Neuronal stem cell (in vitro differentiated cells): ENCODE measurements at regions not wholly inside any gene's neighbourhood (a gene's known extent, or its start where the extent isn't known, plus 50 kb on each side); places are given as distances from the start of the nearest gene placed in this dataset.

Experiments used
- DNase-seq: peaks from one replicate; pipeline ENCODE4 v3.0.0-alpha.2; 2013; ENCODE audit warnings: low spot score
- H2AFZ ChIP-seq: one replicate; pipeline ENCODE4 v1.6.1; 2013; ENCODE audit warnings: mild to moderate bottlenecking, low read length, inconsistent platforms
- H2AK5ac ChIP-seq: 2 replicates; pipeline ENCODE4 v1.6.1; 2013; ENCODE audit warnings: low read depth, mild to moderate bottlenecking, inconsistent platforms, low read length, moderate library complexity, mixed read lengths
- H2BK120ac ChIP-seq: 2 replicates; pipeline ENCODE4 v1.6.1; 2013; ENCODE audit warnings: low read depth, mild to moderate bottlenecking, inconsistent platforms, low read length, moderate library complexity, mixed read lengths
- H2BK12ac ChIP-seq: one replicate; pipeline ENCODE4 v1.6.1; 2013; ENCODE audit warnings: low read length, inconsistent platforms
- H2BK15ac ChIP-seq: 2 replicates; pipeline ENCODE4 v1.6.1; 2013; ENCODE audit warnings: mild to moderate bottlenecking, low read length, inconsistent platforms, mixed read lengths
- H2BK5ac ChIP-seq: one replicate; pipeline ENCODE4 v1.6.1; 2013; ENCODE audit warnings: inconsistent platforms, mild to moderate bottlenecking, low read length, moderate library complexity
- H3K14ac ChIP-seq: one replicate; pipeline ENCODE4 v1.6.1; 2013; ENCODE audit warnings: low read length, inconsistent platforms
- H3K18ac ChIP-seq: 2 replicates; pipeline ENCODE4 v1.6.1; 2013; ENCODE audit warnings: low read length, inconsistent platforms
- H3K23ac ChIP-seq: 2 replicates; pipeline ENCODE4 v1.6.1; 2013; ENCODE audit warnings: low read depth, mild to moderate bottlenecking, mixed read lengths, low read length, inconsistent platforms; ENCODE audit not compliant: poor library complexity
- H3K27ac ChIP-seq: replicated peaks from 3 replicates; pipeline ENCODE4 v1.5.1; 2013; ENCODE audit warnings: low read length, inconsistent platforms
- H3K27me3 ChIP-seq, 3 experiments: 2 replicates each; pipeline ENCODE4 v1.6.1; 2013; ENCODE audit warnings: low read length in 3 of 3, mild to moderate bottlenecking in 2 of 3, inconsistent platforms in 1 of 3, low read depth in 1 of 3, mixed read lengths in 1 of 3, moderate library complexity in 1 of 3; ENCODE audit not compliant: control insufficient read depth in 3 of 3, insufficient read depth in 3 of 3
- H3K36me3 ChIP-seq, 2 donors: replicated peaks in 1 of 2; 2 replicates each; pipeline ENCODE4 v1.6.1; 2013; ENCODE audit warnings: low read length in 2 of 2; ENCODE audit not compliant: control insufficient read depth in 2 of 2, insufficient read depth in 2 of 2
- H3K4ac ChIP-seq: 2 replicates; pipeline ENCODE4 v1.6.1; 2013; ENCODE audit warnings: inconsistent platforms, mild to moderate bottlenecking, low read length, moderate library complexity
- H3K4me1 ChIP-seq, 2 donors: 1 replicate in 1 of 2; 2 replicates in 1 of 2; pipeline ENCODE4 v1.6.1; 2013; ENCODE audit warnings: low read length in 2 of 2, low read depth in 1 of 2; ENCODE audit not compliant: control insufficient read depth in 2 of 2, insufficient read depth in 1 of 2
- H3K4me2 ChIP-seq: one replicate; pipeline ENCODE4 v1.6.1; 2013; ENCODE audit warnings: mild to moderate bottlenecking, low read length, inconsistent platforms; ENCODE audit not compliant: insufficient read depth, poor library complexity, severe bottlenecking
- H3K4me3 ChIP-seq, 2 donors: 2 replicates each; pipeline ENCODE4 v1.5.1; 2013; ENCODE audit warnings: low read length in 2 of 2, mild to moderate bottlenecking in 2 of 2, inconsistent platforms in 1 of 2, moderate library complexity in 1 of 2
- H3K79me1 ChIP-seq: one replicate; pipeline ENCODE4 v1.6.1; 2013; ENCODE audit warnings: low read depth, mild to moderate bottlenecking, inconsistent platforms, low read length, moderate library complexity
- H3K9ac ChIP-seq: one replicate; pipeline ENCODE4 v1.6.1; 2013; ENCODE audit warnings: mild to moderate bottlenecking, low read depth, low read length, inconsistent platforms; ENCODE audit not compliant: poor library complexity
- H3K9me3 ChIP-seq, 2 donors: replicated peaks in 1 of 2; 2 replicates each; pipeline versions ENCODE3 to v1.6.1; 2013; ENCODE audit warnings: low read length in 2 of 2, mild to moderate bottlenecking in 2 of 2, inconsistent platforms in 1 of 2, low read depth in 1 of 2, mixed read lengths in 1 of 2, moderate library complexity in 1 of 2; ENCODE audit not compliant: control insufficient read depth in 2 of 2, insufficient read depth in 1 of 2
- H4K8ac ChIP-seq: one replicate; pipeline ENCODE4 v1.6.1; 2013; ENCODE audit warnings: low read depth, mild to moderate bottlenecking, inconsistent platforms, low read length, moderate library complexity
- H4K91ac ChIP-seq: one replicate; pipeline ENCODE4 v1.6.1; 2013; ENCODE audit warnings: low read length, low read depth, mild to moderate bottlenecking, inconsistent platforms; ENCODE audit not compliant: poor library complexity
- WGBS, 2 donors: extraction: QIAGEN DNeasy Blood & Tissue Kit; methylation state at CpG; one replicate each; pipeline ENCODE4 v1.1.7; 2013; ENCODE audit warnings: missing lambda C conversion rate in 2 of 2, mixed read lengths in 1 of 2; ENCODE audit not compliant: insufficient read length in 2 of 2, insufficient replicate concordance in 1 of 2; ENCODE audit errors: extremely low coverage in 2 of 2; 5-methylcytosine and 5-hydroxymethylcytosine counted together

DNA sequence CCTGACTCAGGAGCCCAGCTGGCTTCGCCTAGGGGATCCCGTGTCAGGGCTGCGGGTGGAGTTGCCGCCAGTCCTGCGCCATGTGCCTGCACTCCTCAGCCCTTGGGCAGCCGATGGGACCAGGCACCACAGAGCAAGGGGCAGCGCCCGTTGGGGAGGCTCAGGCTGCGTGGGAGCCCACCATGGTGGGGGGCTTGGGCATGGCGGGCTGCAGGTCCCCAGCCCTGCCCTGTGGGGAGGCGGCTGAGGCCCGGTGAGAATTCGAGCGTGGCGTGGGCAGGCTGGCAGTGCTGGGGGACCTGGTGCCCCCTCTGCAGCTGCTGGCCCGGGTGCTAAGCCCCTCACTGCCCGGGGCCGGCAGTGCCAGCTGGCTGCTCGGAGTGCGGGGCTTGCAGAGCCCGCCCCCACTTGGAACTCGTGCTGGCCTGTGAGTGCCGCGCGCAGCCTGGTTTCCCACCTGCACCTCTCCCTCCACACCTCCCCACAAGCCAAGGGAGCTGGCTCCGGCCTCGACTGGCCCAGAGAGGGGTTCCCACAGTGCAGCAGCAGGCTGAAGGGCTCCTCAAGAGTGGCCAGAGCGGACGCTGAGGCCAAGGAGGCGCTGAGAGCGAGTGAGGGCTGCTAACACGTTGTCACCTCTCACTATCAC lies 135.1 kb upstream of the SEL1L start:
- H3K4ac ChIP-seq: no peak overlapping the region
- H2AFZ ChIP-seq: no peak overlapping the region
- no peak overlapping the region for H3K18ac ChIP-seq
- H2BK15ac ChIP-seq: no peak overlapping the region
- H3K27ac ChIP-seq: no peak overlapping the region
- H3K9me3 ChIP-seq: no peaks in the 10 kb centered on the region
- H3K36me3 ChIP-seq: no peaks in the 10 kb centered on the region
- no CpG with 5 or more reads among the region's 32 CpGs for WGBS, 2 donors
- H3K4me3 ChIP-seq: no peak overlapping the region
- no peak overlapping the region for H3K14ac ChIP-seq
- no peak overlapping the region for H2AK5ac ChIP-seq
- no peak overlapping the region for H4K8ac ChIP-seq
- H3K23ac ChIP-seq: no peak overlapping the region
- no peak overlapping the region for H3K4me2 ChIP-seq
- no peaks in the 10 kb centered on the region for H3K79me1 ChIP-seq
- no peak overlapping the region for H2BK12ac ChIP-seq
- no peak overlapping the region for H4K91ac ChIP-seq
- H3K9ac ChIP-seq: peak overlapping the region; percentile 21
- H2BK5ac ChIP-seq: no peak overlapping the region
- H2BK120ac ChIP-seq: no peak overlapping the region
- H3K4me1 ChIP-seq: no peaks in the 10 kb centered on the region
- no peak for DNase-seq
- H3K27me3 ChIP-seq: no peaks in the 10 kb centered on the region

DNA sequence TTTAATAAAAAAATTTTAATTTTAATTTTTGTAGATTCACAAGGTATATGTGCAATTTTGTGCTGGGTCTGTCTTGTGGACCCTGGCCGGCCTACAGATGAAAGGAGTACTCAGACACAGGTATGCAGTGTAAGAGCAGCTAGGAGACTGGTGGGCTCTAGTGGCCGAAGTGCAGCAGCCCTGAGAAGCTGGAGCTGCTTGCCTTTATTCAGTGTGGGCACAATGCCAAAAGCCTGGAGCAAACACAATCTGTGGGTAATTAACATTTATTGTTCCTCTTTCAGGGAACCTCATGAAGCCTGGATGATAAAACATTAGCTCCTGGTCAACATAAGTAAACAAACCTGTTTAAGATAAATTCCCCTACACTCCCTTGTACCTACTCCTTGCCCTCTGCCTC lies 135.7 kb upstream of the SEL1L start:
- Histone ChIP-seq H3K27me3 (no peaks in the 10 kb centered on the region), H2BK12ac (no peak overlapping the region), H2BK120ac (no peak overlapping the region), H3K27ac (no peak overlapping the region), H2AFZ (no peak overlapping the region), H3K9me3 (no peaks in the 10 kb centered on the region), H2AK5ac (no peak overlapping the region), H3K18ac (no peak overlapping the region), H3K36me3 (no peaks in the 10 kb centered on the region), H2BK5ac (no peak overlapping the region), H3K4me1 (no peaks in the 10 kb centered on the region), H2BK15ac (no peak overlapping the region), H3K23ac (no peak overlapping the region), H4K91ac (no peak overlapping the region), H3K4me3 (no peak overlapping the region), H3K4me2 (no peak overlapping the region), H3K79me1 (no peaks in the 10 kb centered on the region), H4K8ac (no peak overlapping the region), H3K9ac (no peak overlapping the region), H3K14ac (no peak overlapping the region), H3K4ac (no peak overlapping the region)
- no CpG with 5 or more reads among the region's 2 CpGs for WGBS, 2 donors
- DNase-seq: no peak

DNA sequence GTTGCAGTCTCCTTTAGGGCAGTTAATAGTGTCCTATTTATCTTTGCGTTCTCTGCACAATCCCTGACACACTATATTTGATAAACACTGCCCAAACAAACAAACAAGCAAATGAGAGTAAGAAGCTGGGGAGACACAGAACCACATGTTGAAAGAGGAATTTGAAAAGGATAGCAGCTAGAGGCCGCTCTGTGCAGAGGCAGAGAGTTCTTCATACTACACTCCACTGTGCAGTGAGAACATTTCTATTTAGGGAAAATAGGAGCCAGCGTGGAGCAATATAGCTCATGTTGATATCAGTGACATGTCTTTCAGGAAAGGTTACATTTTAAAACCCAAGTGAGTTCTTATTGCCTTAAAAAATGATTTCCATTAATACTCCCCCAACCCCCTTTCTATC lies 140.3 kb upstream of the SEL1L start:
- Histone ChIP-seq H3K18ac (no peak overlapping the region), H3K9ac (no peak overlapping the region), H3K4me2 (no peak overlapping the region), H3K36me3 (no peaks in the 10 kb centered on the region), H2BK5ac (no peak overlapping the region), H2BK15ac (no peak overlapping the region), H2AFZ (no peak overlapping the region), H3K27ac (no peak overlapping the region), H3K9me3 (no peaks in the 10 kb centered on the region), H3K79me1 (no peaks in the 10 kb centered on the region), H2BK12ac (no peak overlapping the region), H3K4me3 (no peak overlapping the region), H3K27me3 (no peaks in the 10 kb centered on the region), H3K14ac (no peak overlapping the region), H3K23ac (no peak overlapping the region), H2AK5ac (no peak overlapping the region), H3K4me1 (no peaks in the 10 kb centered on the region), H4K8ac (no peak overlapping the region), H2BK120ac (no peak overlapping the region), H4K91ac (no peak overlapping the region), H3K4ac (no peak overlapping the region)
- WGBS, 2 donors: no CpG with 5 or more reads among the region's 3 CpGs
- no peak for DNase-seq

DNA sequence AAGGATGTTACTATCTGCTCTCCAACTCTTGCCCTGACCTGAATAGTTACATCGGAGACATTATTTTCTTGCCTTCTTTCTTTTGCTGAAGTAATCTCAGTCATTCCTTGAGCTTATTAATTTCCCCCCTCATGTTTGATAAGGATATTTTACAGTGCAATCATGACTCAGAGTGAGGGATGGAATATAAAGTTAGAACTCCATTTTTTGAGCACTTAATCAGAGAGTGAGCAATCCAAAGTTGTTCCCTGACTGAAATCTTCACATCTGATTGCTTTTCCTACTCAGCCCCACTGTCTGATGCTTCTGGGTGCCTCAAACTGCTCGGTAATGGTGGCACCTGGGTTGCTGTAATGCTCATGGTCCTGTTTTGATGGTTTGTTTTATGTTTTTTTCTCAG lies 142.7 kb upstream of the SEL1L start:
- no peak overlapping the region for H2BK5ac ChIP-seq
- WGBS, 2 donors: no CpG with 5 or more reads among the region's 2 CpGs
- H3K18ac ChIP-seq: no peak overlapping the region

More for the DNA sequence above, 142.7 kb upstream of the SEL1L start:
- H3K4me3 ChIP-seq: no peak overlapping the region
- no peaks in the 10 kb centered on the region for H3K79me1 ChIP-seq
- H2BK12ac ChIP-seq: no peak overlapping the region
- H3K9me3 ChIP-seq: no peaks in the 10 kb centered on the region
- peaks cover 0 to 1% (median 0%) of the 10 kb centered on the region in 3 experiments for H3K27me3 ChIP-seq
- H3K23ac ChIP-seq: no peak overlapping the region
- peaks cover 0 to 4% of the 10 kb centered on the region in 2 donors for H3K4me1 ChIP-seq
- no peak overlapping the region for H4K91ac ChIP-seq
- H3K4me2 ChIP-seq: no peak overlapping the region
- H2BK120ac ChIP-seq: no peak overlapping the region
- no peak overlapping the region for H4K8ac ChIP-seq
- H3K9ac ChIP-seq: no peak overlapping the region
- no peak overlapping the region for H2BK15ac ChIP-seq
- H3K36me3 ChIP-seq: no peaks in the 10 kb centered on the region
- no peak for DNase-seq
- no peak overlapping the region for H3K4ac ChIP-seq
- no peak overlapping the region for H2AK5ac ChIP-seq
- H3K27ac ChIP-seq: no peak overlapping the region
- H2AFZ ChIP-seq: no peak overlapping the region
- H3K14ac ChIP-seq: no peak overlapping the region
